Glomerular endothelial cell (primary cell): ENCODE measurements at regions not wholly inside any gene's neighbourhood (a gene's known extent, or its start where the extent isn't known, plus 50 kb on each side); places are given as distances from the start of the nearest gene placed in this dataset.
"Not testable (repeated sequence)": the region's sequence is repeated elsewhere in the genome, so short reads cannot be mapped to it uniquely, and the experiment has no call there.

ENCODE experiments used
- DNase-seq: peaks from one replicate; pipeline ENCODE4 v3.0.0-alpha.2; 2011; ENCODE audit warnings: low read depth, low spot score; ENCODE audit errors: extremely low read depth

- DNase-seq, result no peak
These were observed 51.4 kb downstream of the SLC41A2 start for GRCh38 chr12:104906695-104907094.

- DNase-seq, result not testable (repeated sequence)
These were observed 52.6 kb downstream of the SLC41A2 start for GRCh38 chr12:104905446-104905845.

DNA sequence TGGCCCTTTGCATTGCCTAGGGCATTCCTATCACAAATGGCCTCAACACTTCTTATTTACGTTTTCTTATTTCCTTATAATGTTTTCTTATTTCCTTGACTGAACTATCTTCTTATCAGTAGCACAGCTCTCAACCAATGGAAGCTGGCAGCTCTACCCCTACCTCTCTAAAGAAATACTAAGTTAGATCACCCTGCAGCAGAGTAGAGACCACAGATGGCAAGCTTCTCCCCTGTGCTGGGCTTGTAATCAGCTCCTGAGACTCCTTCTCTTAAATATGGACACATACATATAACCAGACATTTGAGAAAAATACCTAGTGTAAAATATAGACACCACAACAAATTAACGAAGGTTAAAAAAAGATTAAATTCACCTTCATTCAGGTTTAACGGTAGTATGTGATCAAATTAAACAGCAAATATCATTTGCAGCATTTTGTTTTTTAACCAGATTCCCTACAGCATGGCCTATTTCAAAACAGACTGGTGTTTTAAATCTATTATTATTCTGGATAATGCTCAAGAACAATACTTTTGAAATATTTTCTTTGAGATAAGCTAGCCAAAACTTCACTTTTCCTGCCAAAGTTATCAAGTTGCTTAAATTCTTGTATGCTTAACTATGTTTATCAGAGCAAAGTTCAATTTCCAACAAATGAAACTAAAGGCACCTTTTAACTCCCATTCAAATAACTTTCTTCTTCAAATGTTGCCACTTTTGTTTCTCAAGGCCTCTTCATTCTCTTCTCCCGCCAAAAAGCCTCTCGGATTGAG is 54.3 kb downstream of the SLC41A2 start:
- no peak for DNase-seq

- no peak for DNase-seq
These were observed 56.0 kb downstream of the SLC41A2 start for GRCh38 chr12:104902125-104902524.

DNA sequence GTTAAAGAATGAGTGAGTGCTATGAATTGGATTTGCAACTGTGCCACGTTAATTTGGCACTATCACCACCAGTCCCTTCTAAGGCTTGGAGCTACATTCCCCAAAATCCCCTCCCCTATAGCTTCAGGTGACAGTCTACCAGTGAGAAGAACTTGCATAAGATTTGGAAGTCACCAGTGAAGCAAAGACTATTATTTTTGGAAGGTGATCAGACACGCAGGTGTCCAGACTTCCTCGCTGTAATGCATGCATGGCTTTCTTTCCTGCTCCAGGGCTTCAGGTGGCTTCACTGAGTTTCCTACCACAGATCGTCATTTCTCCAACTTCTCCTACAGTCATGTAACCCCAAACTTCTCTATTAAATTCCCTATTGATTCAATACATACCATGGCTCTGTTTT is 61.4 kb downstream of the SLC41A2 start:
- no peak for DNase-seq

GRCh38 chr12:104896146-104896545 is 61.9 kb downstream of the SLC41A2 start:
- DNase-seq, result no peak

DNA sequence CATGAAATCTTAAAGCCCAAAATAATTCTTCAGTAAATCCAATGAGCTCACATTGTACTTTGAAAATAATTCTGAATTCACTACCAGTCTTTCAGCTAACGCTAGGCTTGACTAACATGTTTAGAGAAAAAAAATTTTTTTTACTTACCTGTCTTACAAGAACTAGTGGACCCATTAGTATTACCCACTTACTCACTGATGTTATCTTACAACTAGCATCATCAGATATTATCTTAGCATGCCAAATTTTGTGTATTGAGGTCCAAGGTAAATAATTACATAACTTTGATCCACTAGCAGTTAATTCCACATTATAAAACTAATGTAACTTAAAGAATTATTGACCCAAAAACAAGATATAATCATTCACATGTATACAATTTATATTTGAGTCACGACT is 62.7 kb downstream of the SLC41A2 start:
- no peak for DNase-seq

DNA sequence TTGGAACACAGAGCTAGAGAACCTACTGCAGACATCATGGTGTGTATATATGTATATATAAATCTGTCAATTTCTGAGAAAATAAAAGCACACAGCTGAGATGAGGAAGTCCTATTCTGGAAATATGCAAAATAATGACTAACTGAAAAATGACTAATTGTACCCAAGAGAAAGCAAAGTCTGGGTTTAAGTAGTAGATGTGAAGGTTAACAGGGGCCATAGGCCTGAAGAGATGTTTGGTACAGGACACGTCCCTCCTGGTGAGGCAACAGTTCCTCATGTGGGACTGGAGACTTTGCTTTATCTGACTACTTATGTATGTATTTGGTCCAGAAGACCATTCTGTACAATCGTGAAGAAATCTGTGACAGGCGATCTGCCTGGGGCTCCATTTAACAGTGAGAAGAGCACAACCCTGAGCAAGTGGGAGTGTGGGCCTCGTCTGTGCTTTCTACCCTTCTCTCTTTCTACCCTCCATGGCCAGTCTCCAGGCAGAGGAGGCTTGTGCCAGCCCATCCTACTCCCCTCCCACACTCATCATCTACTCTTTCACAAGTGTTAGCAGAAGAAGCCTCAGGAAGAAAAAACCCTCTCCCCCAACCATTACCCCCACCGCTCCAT is 67.5 kb downstream of the SLC41A2 start:
- no peak for DNase-seq

- no peak for DNase-seq
These were observed 68.4 kb downstream of the SLC41A2 start for GRCh38 chr12:104889735-104890134.

DNA sequence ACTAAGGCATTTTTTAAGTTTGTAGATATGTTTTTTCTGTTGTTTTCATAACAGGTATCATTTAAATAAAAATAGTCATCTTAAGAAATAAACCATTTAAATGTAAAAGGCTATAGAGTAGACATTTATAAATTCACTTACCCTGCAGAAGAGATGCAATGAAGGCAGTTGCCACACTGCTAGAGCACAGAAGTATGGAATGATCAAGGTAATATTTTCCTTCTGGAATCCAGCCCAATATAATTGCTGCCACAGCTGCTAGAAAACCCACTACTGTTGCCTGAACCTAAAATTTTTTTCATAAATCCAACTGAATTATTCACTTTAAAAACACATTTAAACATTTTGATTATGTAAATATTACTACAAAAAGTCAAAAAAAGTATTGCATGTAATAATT is 69.2 kb downstream of the SLC41A2 start:
- DNase-seq, result no peak

DNA sequence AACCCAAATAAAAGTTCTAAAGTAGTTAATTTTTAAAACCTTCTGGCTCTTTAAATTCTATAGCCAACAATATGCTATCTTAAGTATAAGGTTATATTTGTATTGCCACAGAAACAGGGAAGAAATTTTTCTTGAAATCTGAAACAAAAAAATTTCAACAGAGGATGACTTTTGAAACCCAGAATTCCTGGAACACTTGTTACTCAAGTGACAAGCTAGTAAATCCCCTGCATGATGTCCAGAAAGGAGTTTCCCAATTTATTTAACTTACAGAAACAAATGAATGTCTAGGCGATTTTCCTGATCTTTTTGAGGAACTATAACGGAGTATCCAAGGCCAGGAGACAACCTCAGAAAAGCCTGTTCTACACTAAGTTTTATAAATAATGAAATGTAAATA is 69.6 kb downstream of the SLC41A2 start:
- DNase-seq, result no peak

DNA sequence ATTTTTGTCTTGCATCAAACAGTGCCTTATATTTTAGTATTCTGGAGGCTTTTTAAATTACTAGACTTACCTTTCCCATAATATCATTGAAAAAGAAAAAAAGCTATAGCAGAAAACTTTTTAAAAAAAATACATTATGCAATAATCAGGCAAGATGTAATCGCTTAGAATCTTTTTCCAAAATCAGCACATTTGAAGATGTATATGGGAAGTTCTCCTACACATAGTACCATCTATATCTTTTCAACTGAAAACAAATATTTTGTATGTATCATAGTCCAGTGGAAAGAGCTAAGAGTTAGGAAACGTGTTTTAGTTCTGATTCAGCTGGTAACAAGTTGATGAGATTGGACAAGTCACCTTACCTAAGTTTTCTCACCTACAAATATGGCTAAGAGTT is 70.6 kb downstream of the SLC41A2 start:
- no peak for DNase-seq

GRCh38 chr12:104886418-104887401 is 71.4 kb downstream of the SLC41A2 start:
- peak; percentile 47 for DNase-seq

- DNase-seq, result not testable (repeated sequence)
These were observed 79.2 kb downstream of the SLC41A2 start for GRCh38 chr12:104878858-104879257.

- DNase-seq, result peak; percentile 9
These were observed 80.9 kb downstream of the SLC41A2 start for GRCh38 chr12:104877103-104877705.

GRCh38 chr12:104873374-104873773 is 84.7 kb downstream of the SLC41A2 start:
- no peak for DNase-seq

DNA sequence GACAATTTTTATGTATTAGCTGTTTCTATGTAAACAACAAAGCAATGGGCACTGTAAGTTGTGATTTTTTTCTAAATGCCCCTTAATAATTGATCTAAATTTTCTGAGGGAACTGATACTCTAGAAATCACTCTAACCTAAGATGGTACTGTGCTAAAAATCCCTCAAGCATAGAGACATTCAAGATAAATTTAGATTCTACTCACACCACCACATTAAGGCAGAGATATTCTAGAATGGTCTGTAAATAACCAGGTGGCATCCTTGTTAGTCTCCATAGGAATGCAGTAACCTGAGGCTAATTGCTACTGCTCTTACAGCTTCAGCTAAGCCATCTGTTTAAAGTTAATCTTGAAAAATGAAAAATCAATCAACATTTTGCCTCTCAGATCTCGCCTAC is 87.3 kb downstream of the SLC41A2 start:
- no peak for DNase-seq

DNA sequence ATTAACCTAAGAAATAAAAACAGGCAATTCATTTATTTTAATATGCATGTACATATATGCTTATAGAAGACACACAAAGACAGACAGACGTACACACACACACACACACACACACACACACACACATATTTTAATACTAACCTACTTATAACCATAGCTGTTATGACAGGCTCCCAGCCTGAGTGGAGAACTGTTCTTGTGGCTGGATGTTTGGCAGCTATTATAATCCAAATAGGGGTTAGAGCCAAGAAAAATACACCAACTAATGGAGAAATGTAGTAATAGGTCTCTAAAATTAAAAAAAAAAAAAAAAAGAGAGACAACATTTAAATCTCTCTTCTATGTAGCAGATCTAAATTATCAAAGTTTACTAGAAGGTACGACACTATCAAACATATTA is 91.8 kb downstream of the SLC41A2 start:
- DNase-seq, result no peak

DNA sequence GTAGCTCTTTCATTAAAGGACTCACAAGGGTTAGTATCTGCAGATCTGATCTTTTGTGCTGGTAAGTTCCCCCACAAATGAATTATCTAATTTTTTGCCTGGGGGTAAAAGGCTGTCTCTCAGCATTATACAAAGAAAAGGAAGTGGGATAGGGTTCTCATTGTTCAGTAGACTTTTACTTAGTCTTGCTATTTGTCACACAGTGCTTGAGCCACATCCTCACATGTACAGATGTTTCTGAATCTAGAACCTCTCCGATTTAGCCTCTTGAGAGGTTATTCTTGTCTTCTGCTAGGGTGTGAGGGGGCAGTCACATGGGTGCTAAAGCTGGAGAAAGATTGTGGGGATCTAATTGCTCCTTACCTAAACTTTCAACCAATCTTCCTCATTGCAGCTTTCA is 93.0 kb downstream of the SLC41A2 start:
- DNase-seq, result no peak

DNA sequence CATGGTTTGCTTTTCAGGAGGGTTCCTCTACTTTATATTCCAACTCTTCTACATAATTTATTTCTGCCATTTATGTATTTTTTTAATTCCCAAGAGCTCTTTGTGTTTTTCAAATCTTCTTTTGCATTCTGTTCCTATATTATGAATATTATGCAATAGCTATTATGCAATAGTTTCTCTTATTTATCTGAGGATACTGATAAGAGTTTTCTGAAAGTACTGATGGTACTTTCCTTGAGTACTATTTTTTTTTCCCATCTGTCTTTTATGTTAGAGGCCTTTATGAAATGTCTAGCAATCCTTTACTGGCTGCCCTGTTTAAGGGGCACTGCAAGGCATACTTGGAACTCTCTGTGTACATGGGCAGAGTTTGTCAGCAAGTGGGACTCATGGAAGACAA is 93.4 kb downstream of the SLC41A2 start:
- no peak for DNase-seq
